GM12872 (cell line): ENCODE measurements at regions not wholly inside any gene's neighbourhood (a gene's known extent, or its start where the extent isn't known, plus 50 kb on each side); places are given as distances from the start of the nearest gene placed in this dataset.

ENCODE experiments used
- CTCF ChIP-seq: IDR thresholded peaks from 3 replicates; pipeline ENCODE4 v1.5.1; 2011; ENCODE audit warnings: low read depth, mild to moderate bottlenecking, low read length, moderate library complexity; ENCODE audit not compliant: insufficient read depth

GRCh38 chr6:76818451-76818850 is 644.8 kb downstream of the HTR1B start:
- no peak for TF ChIP-seq CTCF

DNA sequence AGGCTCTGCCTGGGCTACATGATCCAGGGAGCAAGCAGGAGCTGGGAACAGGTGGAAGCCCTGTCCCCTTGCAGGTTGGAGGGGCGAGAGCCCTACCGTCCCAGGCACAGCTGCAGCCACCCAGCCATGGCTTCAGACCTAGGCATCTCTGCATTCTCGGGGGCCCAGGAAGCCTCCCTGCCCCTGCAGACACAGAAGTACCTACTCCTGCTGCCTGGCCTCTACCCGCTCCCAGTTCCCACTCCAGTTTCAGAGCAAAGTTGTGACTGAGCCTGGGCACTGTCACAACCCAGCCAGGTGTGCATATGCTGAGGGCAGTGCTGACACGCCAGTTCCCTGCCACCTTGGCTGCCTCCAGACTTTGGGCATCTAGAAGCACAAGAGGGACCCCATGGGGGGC is 645.9 kb downstream of the HTR1B start:
- TF ChIP-seq CTCF: no peak

- no peak for TF ChIP-seq CTCF
Observed at GRCh38 chr6:76814496-76815458, 648.5 kb downstream of the HTR1B start.

- no peak for TF ChIP-seq CTCF
Observed at GRCh38 chr6:76810286-76810685, 653.0 kb downstream of the HTR1B start.

DNA sequence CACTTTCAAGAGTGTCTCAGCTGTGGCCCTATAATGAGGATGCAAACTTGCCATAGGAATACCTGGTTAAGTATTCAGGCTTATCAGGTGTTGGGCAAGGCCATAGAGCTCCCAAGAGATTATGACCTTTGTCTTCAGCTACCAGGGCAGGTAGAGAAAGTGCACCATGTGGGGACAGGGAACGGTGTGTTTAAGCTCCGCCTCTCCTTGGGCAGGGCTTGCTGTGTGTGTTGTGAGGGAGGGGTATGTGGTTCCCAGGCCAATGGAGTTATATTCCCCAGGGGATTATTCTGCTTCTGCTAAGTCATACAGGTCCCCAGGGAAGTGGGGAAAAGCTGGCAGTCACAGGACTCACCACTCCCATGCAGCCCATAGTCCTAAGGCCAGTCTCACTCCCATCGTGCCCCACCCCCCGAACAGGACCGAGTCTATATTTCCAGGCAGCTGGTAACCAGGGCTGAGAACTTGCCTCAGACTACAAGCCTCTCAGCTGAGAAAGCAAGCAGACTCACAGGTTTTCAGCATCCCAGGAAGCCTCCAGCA is 660.2 kb downstream of the HTR1B start:
- TF ChIP-seq CTCF: no peak

GRCh38 chr6:76792394-76792793 is 670.9 kb downstream of the HTR1B start:
- TF ChIP-seq CTCF: no peak

- TF ChIP-seq CTCF: no peak
Observed at GRCh38 chr6:76790881-76791280, 672.4 kb downstream of the HTR1B start.
